Tibial artery (tissue), 4 donors: ENCODE measurements at regions not wholly inside any gene's neighbourhood (a gene's known extent, or its start where the extent isn't known, plus 50 kb on each side); places are given as distances from the start of the nearest gene placed in this dataset.

Experiments used
- DNase-seq, 2 donors: peaks; one replicate each; pipeline ENCODE4 v3.0.0-alpha.2; 2019
- H3K27ac ChIP-seq, 2 donors: fragments of 200-600 bp; sonication (generic) in 1 of 2; 1 replicate in 1 of 2; 2 replicates in 1 of 2; pipeline ENCODE4 v1.5.1; 2018 to 2019; ENCODE audit warnings: mild to moderate bottlenecking in 1 of 2
- H3K27me3 ChIP-seq, 2 donors: fragments of 200-600 bp; sonication (generic) in 1 of 2; one replicate each; pipeline versions ENCODE4 v1.5.1 to v1.6.0; 2016 to 2019
- H3K36me3 ChIP-seq, 3 donors: fragments of 200-600 bp; sonication (generic) in 2 of 3; one replicate each; pipeline ENCODE4 v1.5.1; 2016 to 2019; ENCODE audit warnings: mild to moderate bottlenecking in 2 of 3
- H3K4me1 ChIP-seq, 4 donors: fragments of 200-600 bp; sonication (generic) in 2 of 4; 1 replicate in 3 of 4; 2 replicates in 1 of 4; pipeline ENCODE4 v1.5.1; 2016 to 2019
- H3K4me3 ChIP-seq, 2 donors: fragments of 200-600 bp; sonication (generic) in 1 of 2; 1 replicate in 1 of 2; 2 replicates in 1 of 2; pipeline ENCODE4 v1.5.1; 2018 to 2019; ENCODE audit warnings: mild to moderate bottlenecking in 2 of 2
- H3K9me3 ChIP-seq, 3 donors: fragments of 200-600 bp; sonication (generic) in 1 of 3; one replicate each; pipeline ENCODE4 v1.5.1; 2016 to 2019
- CTCF ChIP-seq, 2 experiments: fragments of 200-600 bp in 1 of 2; fragments of 450-650 bp in 1 of 2; IDR thresholded peaks; one replicate each; pipeline ENCODE4 v1.5.1; 2017 to 2019; ENCODE audit warnings: antibody characterized with exemption in 2 of 2, mild to moderate bottlenecking in 1 of 2, moderate library complexity in 1 of 2
- intact Hi-C: fragments of 100-400 bp; cut with DNase I; formaldehyde crosslinking; loops from one replicate; pipeline ENCODE4 v1.15.0; 2023; ENCODE audit warnings: low total_unique reads

DNA sequence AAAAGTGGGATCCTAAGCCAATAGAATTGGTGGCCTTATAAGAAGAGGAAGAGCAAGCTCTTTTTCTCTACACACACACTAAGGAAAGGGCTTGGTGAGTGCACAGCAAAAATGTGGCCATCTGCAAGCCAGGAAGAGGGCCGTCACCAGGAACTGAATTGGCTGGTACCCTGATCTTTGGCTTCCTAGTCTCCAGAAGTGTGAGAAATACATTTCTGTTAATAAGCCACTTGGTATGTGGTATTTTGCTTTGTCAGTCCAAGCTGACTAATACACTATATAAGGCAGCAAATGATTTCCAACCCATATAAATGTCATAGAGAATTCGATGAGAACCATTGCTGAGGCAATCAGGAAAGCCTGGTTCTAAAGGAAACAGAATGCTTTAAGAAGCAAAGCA, 816.3 kb upstream of the SEMA6D start:
- intact Hi-C loops: no loop called here
- TF ChIP-seq CTCF (IDR thresholded peaks at IDR 0.05): no peak
- no peak for DNase-seq
- Histone ChIP-seq H3K27ac (no peak overlapping the region), H3K27me3 (no peaks in the 10 kb centered on the region), H3K4me1 (no peaks in the 10 kb centered on the region), H3K4me3 (no peak overlapping the region), H3K9me3 (no peaks in the 10 kb centered on the region), H3K36me3 (no peaks in the 10 kb centered on the region)

DNA sequence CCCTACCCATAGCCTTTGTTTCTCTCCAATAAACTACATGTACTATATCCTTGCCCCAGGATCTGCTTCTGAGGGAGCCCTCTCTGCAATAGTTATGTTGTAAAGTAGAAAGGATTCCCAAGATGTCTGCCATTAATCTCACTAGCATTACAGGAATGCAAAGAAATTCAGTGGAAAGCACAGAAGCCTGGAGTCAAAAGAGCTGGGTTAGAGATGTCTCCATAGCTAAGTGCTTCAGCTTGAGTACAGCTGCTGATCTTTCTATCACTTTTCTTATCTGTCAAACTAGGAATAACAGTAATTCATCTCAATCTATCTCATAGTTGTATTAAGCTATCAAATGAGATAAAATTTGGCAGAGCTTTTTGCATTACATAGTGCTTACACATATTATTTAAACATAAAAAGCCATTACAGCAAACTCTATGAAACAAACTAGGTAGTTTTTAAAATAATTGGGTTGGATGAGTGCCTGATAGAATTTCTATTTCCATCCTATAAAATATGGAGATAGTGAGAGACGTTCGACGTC, 799.5 kb upstream of the SEMA6D start:
- intact Hi-C loops: no loop called here
- H3K4me3 ChIP-seq: no peak overlapping the region
- no peak for TF ChIP-seq CTCF (IDR thresholded peaks at IDR 0.05)
- H3K4me1 ChIP-seq: no peaks in the 10 kb centered on the region
- no peak overlapping the region for H3K27ac ChIP-seq
- H3K9me3 ChIP-seq: peaks cover 0 to under 1% (median 0%) of the 10 kb centered on the region in 3 donors
- H3K36me3 ChIP-seq: no peaks in the 10 kb centered on the region
- no peaks in the 10 kb centered on the region for H3K27me3 ChIP-seq
- no peak for DNase-seq

- Histone ChIP-seq H3K27ac (no peak overlapping the region), H3K9me3 (no peaks in the 10 kb centered on the region), H3K36me3 (no peaks in the 10 kb centered on the region), H3K27me3 (no peaks in the 10 kb centered on the region), H3K4me3 (no peak overlapping the region), H3K4me1 (no peaks in the 10 kb centered on the region)
- intact Hi-C loops: no loop called here
- TF ChIP-seq CTCF (IDR thresholded peaks at IDR 0.05): no peak
- DNase-seq: no peak
These were observed 798.7 kb upstream of the SEMA6D start for GRCh38 chr15:46918462-46919140.

GRCh38 chr15:46921891-46922290, 795.4 kb upstream of the SEMA6D start:
- no peaks in the 10 kb centered on the region for H3K27me3 ChIP-seq
- H3K36me3 ChIP-seq: no peaks in the 10 kb centered on the region
- no peak overlapping the region for H3K27ac ChIP-seq
- intact Hi-C loops: no loop called here
- no peak overlapping the region for H3K4me3 ChIP-seq
- no peak for TF ChIP-seq CTCF (IDR thresholded peaks at IDR 0.05)
- no peaks in the 10 kb centered on the region for H3K4me1 ChIP-seq
- H3K9me3 ChIP-seq: no peaks in the 10 kb centered on the region
- no peak for DNase-seq

DNA sequence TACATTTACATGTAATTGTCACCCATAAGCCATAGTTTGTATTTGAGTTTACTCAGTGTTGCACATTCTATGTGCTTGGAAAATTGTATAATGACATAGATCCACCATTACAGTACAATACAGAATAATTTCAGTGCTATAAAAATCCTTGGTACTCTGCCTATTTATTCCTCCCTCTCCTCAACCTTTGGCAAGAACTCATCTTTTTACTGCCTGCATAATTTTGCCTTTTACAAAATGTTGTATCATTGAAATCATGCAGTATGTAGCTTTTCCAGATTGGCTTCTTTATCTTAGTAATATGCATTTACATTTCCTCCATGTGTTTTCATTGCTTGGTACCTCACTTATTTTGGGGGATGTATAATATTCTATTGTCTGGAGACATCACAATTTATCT, 786.9 kb upstream of the SEMA6D start:
- Histone ChIP-seq H3K9me3 (no peaks in the 10 kb centered on the region), H3K4me3 (no peak overlapping the region), H3K36me3 (no peaks in the 10 kb centered on the region), H3K27ac (no peak overlapping the region), H3K27me3 (no peaks in the 10 kb centered on the region), H3K4me1 (no peaks in the 10 kb centered on the region)
- TF ChIP-seq CTCF (IDR thresholded peaks at IDR 0.05): no peak
- DNase-seq: no peak
- intact Hi-C loops: no loop called here
